Endothelial cell of umbilical vein (primary cell): ENCODE measurements at regions not wholly inside any gene's neighbourhood (a gene's known extent, or its start where the extent isn't known, plus 50 kb on each side); places are given as distances from the start of the nearest gene placed in this dataset.

Experiments
- BruUV-seq: library from RNA; stranded (reverse); fragments of 400-500 nt; replicated peaks from 2 replicates; lab custom pipeline; 2021; lab: Mats Ljungman, UMichigan
- CTCF ChIA-PET: fragments of 300-600, 350-600 bp; sonication (Branson Sonifier 250); formaldehyde crosslinking; loops from one replicate; lab custom pipeline; 2021; ENCODE audit warnings: antibody characterized with exemption, inconsistent platforms; lab: Charles Lee
- POLR2A ChIA-PET: fragments of 300-600, 350-600 bp; sonication (Branson Sonifier 250); formaldehyde crosslinking; loops from one replicate; lab custom pipeline; 2021; ENCODE audit warnings: antibody characterized with exemption, inconsistent platforms; lab: Charles Lee
- DNase-seq: peaks from one replicate; pipeline ENCODE4 v3.0.0-alpha.2; 2011; ENCODE audit warnings: low read depth, low spot score
- FAIRE-seq: peaks from 2 replicates; lab custom pipeline; 2011; peaks lifted over from hg19 to GRCh38; lab: Jason Lieb, UNC
- H2AFZ ChIP-seq: 2 replicates; pipeline ENCODE4 v1.6.0; 2012; ENCODE audit warnings: low read depth, low read length, control low read depth, inconsistent platforms
- H3K27ac ChIP-seq: 2 replicates; pipeline ENCODE4 v1.5.1; 2011; ENCODE audit warnings: low read depth, mild to moderate bottlenecking, control low read depth, low read length, moderate library complexity; ENCODE audit not compliant: insufficient read depth
- H3K27me3 ChIP-seq, 2 experiments: 2 replicates each; pipeline versions ENCODE4 v1.6.0 to v1.6.1; 2011; ENCODE audit warnings: low read length in 2 of 2, mixed read lengths in 1 of 2; ENCODE audit not compliant: control insufficient read depth in 2 of 2, insufficient read depth in 2 of 2
- H3K36me3 ChIP-seq, 2 experiments: 2 replicates in 1 of 2; 3 replicates in 1 of 2; pipeline ENCODE4 v1.5.1; 2011; ENCODE audit warnings: low read length in 2 of 2, mild to moderate bottlenecking in 1 of 2, moderate library complexity in 1 of 2; ENCODE audit not compliant: control insufficient read depth in 2 of 2, insufficient read depth in 2 of 2; ENCODE audit errors: extremely low read depth in 1 of 2
- H3K4me1 ChIP-seq: 3 replicates; pipeline ENCODE4 v1.5.1; 2011; ENCODE audit warnings: mild to moderate bottlenecking, low read length; ENCODE audit not compliant: control insufficient read depth, insufficient read depth; ENCODE audit errors: extremely low read depth
- H3K4me2 ChIP-seq: 2 replicates; pipeline ENCODE4 v1.6.1; 2011; ENCODE audit warnings: low read length, control low read depth, mixed read lengths; ENCODE audit not compliant: insufficient read depth
- H3K4me3 ChIP-seq, 3 experiments: fragments of 200-600 bp in 1 of 3; sonication (generic), shearing (Covaris generic) in 1 of 3; replicated peaks in 1 of 3; 2 replicates each; pipeline ENCODE4 v1.5.1; 2011 to 2016; ENCODE audit warnings: control low read depth in 3 of 3, low read length in 3 of 3, mild to moderate bottlenecking in 2 of 3, inconsistent platforms in 1 of 3, low read depth in 1 of 3, moderate library complexity in 1 of 3; ENCODE audit not compliant: insufficient read depth in 1 of 3
- H3K79me2 ChIP-seq: 2 replicates; pipeline ENCODE4 v1.6.0; 2012; ENCODE audit warnings: low read length, inconsistent platforms; ENCODE audit not compliant: control insufficient read depth, insufficient read depth
- H3K9ac ChIP-seq: replicated peaks from 2 replicates; pipeline ENCODE3; 2011; ENCODE audit warnings: low read length, control low read depth; ENCODE audit not compliant: insufficient read depth; ENCODE audit errors: extremely low read depth
- H3K9me1 ChIP-seq: replicated peaks from 3 replicates; pipeline ENCODE4 v1.6.0; 2011; ENCODE audit warnings: mild to moderate bottlenecking, low read length; ENCODE audit not compliant: control insufficient read depth, insufficient read depth; ENCODE audit errors: extremely low read depth
- H3K9me3 ChIP-seq: replicated peaks from 2 replicates; pipeline ENCODE4 v1.5.1; 2012; ENCODE audit warnings: low read length, inconsistent platforms; ENCODE audit not compliant: control insufficient read depth, insufficient read depth
- H4K20me1 ChIP-seq: replicated peaks from 2 replicates; pipeline ENCODE3; 2011; ENCODE audit warnings: mild to moderate bottlenecking, low read length; ENCODE audit not compliant: control insufficient read depth, insufficient read depth; ENCODE audit errors: extremely low read depth
- CTCF ChIP-seq, 2 donors: IDR thresholded peaks; 1 replicate in 1 of 2; 2 replicates in 1 of 2; pipeline ENCODE4 v1.5.1; 2011; ENCODE audit warnings: low read length in 2 of 2, mild to moderate bottlenecking in 2 of 2, moderate library complexity in 2 of 2, control low read depth in 1 of 2, inconsistent platforms in 1 of 2, low read depth in 1 of 2; ENCODE audit not compliant: insufficient read depth in 1 of 2; ENCODE audit errors: extremely low read depth in 1 of 2
- EZH2 ChIP-seq: IDR thresholded peaks from 2 replicates; pipeline ENCODE4 v1.6.1; 2012; ENCODE audit warnings: borderline replicate concordance, low read depth, mild to moderate bottlenecking, moderate library complexity, low read length, inconsistent platforms; ENCODE audit not compliant: severe bottlenecking
- FOS ChIP-seq: IDR thresholded peaks from 2 replicates; pipeline ENCODE4 v1.6.1; 2011; ENCODE audit warnings: mild to moderate bottlenecking, low read length, moderate library complexity, borderline replicate concordance; ENCODE audit not compliant: insufficient read depth
- GATA2 ChIP-seq: IDR thresholded peaks from 2 replicates; pipeline ENCODE4 v1.7.0; 2011; ENCODE audit warnings: low read depth, mild to moderate bottlenecking, moderate library complexity, mixed read lengths, low read length; ENCODE audit not compliant: insufficient read length, insufficient read depth
- JUN ChIP-seq: IDR thresholded peaks from 2 replicates; pipeline ENCODE4 v1.6.1; 2011; ENCODE audit warnings: borderline replicate concordance, low read depth; ENCODE audit not compliant: insufficient read length, insufficient read depth
- MAX ChIP-seq: IDR thresholded peaks from 2 replicates; pipeline ENCODE4 v1.6.1; 2011; ENCODE audit not compliant: insufficient read depth, insufficient read length
- MYC ChIP-seq: IDR thresholded peaks from one replicate; pipeline ENCODE4 v1.6.1; 2011; ENCODE audit warnings: mild to moderate bottlenecking, low read depth, low read length
- POLR2A ChIP-seq: IDR thresholded peaks from 2 replicates; pipeline ENCODE4 v1.6.1; 2012; ENCODE audit warnings: low read depth, mild to moderate bottlenecking, control low read depth, low read length
- POLR2AphosphoS5 ChIP-seq: IDR thresholded peaks from 2 replicates; pipeline ENCODE4 v1.6.1; 2012; ENCODE audit warnings: low read depth, mild to moderate bottlenecking, control low read depth, low read length, moderate library complexity; ENCODE audit not compliant: insufficient read depth
- dilution Hi-C: fragments of 300-500 bp; cut with MboI; formaldehyde crosslinking; loops from one replicate; pipeline ENCODE4 v1.15.0; 2019; ENCODE audit warnings: low sequenced_read_pairs; ENCODE audit not compliant: extremely low pct_ligation_motif_present
- intact Hi-C: fragments of 100-400 bp; cut with micrococcal nuclease; formaldehyde crosslinking; loops from one replicate; pipeline ENCODE4 v1.10.0; 2022

- POLR2A ChIA-PET = no interaction called here
- CTCF ChIA-PET = interaction anchor here (1.1 to 1.7 kb wide), 5 partner anchors 11 to 226 kb away, joined by 3 to 6 read pairs (median 4); no protein-coding TSS in a partner anchor
- BruUV-seq = no TSS peak
- H3K9ac ChIP-seq = no peak overlapping the region
- intact Hi-C loops = no loop called here
- no peak overlapping the region for H2AFZ ChIP-seq
- H3K79me2 ChIP-seq = no peaks in the 10 kb centered on the region
- no peaks in the 10 kb centered on the region for H4K20me1 ChIP-seq
- H3K27me3 ChIP-seq = no peaks in the 10 kb centered on the region
- peaks cover 21% of the 10 kb centered on the region for H3K4me1 ChIP-seq
- DNase-seq = no peak
- dilution Hi-C loops = no loop called here
- H3K4me2 ChIP-seq = no peak overlapping the region
- H3K27ac ChIP-seq = no peak overlapping the region
- H3K4me3 ChIP-seq = no peak overlapping the region
- no peak for FAIRE-seq
- no peak for TF ChIP-seq MYC
- TF ChIP-seq CTCF (IDR thresholded peaks at IDR 0.05; ENCODE audit: extremely low read depth in 1 of 2, insufficient read depth in 1 of 2, low read depth in 1 of 2, low read length in 2 of 2) = no peak
- TF ChIP-seq MAX = no peak
- TF ChIP-seq POLR2A = no peak
- TF ChIP-seq JUN = no peak
- TF ChIP-seq POLR2AphosphoS5 = no peak
- TF ChIP-seq GATA2 = no peak
- no peak for TF ChIP-seq FOS
- TF ChIP-seq EZH2 = no peak
- no peaks in the 10 kb centered on the region for H3K36me3 ChIP-seq
- no peaks in the 10 kb centered on the region for H3K9me1 ChIP-seq
- no peaks in the 10 kb centered on the region for H3K9me3 ChIP-seq
These were observed 69.4 kb upstream of the COL13A1 start for GRCh38 chr10:69732147-69732825.
